KOPT-K1 (cell line): ENCODE measurements at regions not wholly inside any gene's neighbourhood (a gene's known extent, or its start where the extent isn't known, plus 50 kb on each side); places are given as distances from the start of the nearest gene placed in this dataset.

Experiments used
- H3K27ac ChIP-seq: fragments of 200-600 bp; sonication (generic); 2 replicates; pipeline ENCODE4 v1.5.1; 2016; ENCODE audit warnings: antibody characterized with exemption, mild to moderate bottlenecking, low read depth, low read length; ENCODE audit not compliant: poor library complexity, severe bottlenecking
- H3K36me3 ChIP-seq: fragments of 200-600 bp; sonication (generic); 2 replicates; pipeline ENCODE4 v1.5.1; 2017; ENCODE audit warnings: antibody characterized with exemption, mild to moderate bottlenecking, low read length, moderate library complexity; ENCODE audit not compliant: insufficient read depth
- H3K9me3 ChIP-seq: fragments of 200-600 bp; sonication (generic); 2 replicates; pipeline ENCODE4 v1.5.1; 2017; ENCODE audit warnings: antibody characterized with exemption, low read length, mild to moderate bottlenecking; ENCODE audit not compliant: insufficient read depth, poor library complexity, severe bottlenecking

DNA sequence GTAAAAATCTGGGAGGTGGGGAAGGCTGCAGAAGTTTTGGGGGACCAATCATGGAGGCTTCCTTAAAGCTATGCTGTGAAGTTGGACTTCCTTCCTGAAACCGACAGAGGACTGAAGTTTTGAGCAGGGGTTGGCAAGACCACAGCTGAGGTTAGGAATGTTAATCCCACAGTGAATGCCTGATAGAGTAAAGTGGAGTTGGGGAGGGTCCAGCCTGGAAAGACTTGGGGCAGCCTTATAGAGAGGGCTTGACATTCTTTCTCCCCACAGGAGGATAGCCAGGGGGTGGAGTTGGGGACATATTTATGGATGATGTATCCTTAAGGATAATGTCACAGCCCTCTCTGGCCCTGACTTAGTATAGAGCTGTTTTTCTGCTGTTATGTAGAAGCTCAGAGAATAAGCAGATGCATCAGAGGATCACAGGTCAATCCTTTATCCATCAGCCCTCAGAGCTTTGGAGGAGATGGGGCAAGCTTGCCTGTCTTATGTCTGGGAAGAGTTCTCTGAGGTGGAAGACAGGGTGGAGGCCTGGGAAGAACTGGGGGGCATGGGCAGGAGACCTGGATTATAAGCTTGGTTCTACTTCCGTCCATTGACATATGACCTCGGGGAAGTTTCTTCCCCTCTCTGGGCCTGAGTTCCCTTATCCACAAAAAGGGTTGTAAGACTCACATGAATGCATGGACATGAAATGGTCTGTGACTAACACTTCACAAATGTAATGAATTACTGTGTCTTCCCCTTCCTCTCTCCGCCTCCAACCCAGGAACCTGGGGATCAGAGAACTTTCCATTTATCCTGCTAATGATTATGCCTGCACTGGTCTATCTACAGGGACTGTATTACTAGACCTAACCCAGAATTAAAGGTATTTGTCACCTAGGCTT is 317.8 kb downstream of the MIAT start:
- no peaks in the 10 kb centered on the region for H3K9me3 ChIP-seq
- no peaks in the 10 kb centered on the region for H3K36me3 ChIP-seq
- no peak overlapping the region for H3K27ac ChIP-seq

DNA sequence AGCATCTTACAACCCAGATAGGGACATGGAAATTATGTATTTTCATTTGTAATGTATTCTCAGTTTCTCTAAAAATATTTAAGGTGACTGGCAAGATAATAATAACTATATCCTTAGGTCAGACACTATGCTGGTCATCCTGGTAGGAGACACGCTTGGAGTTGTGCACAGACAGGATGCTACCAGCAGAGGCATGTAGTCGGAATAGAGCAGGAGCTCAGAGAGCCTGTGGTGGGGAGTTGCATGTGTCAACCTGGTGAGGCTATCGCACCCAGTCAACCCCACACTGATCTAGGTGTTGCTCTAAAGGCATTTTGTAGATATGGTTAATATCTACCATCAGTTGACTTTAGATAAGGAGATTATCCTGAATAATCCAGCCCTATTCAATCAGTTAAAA is 318.5 kb downstream of the MIAT start:
- H3K36me3 ChIP-seq = no peaks in the 10 kb centered on the region

DNA sequence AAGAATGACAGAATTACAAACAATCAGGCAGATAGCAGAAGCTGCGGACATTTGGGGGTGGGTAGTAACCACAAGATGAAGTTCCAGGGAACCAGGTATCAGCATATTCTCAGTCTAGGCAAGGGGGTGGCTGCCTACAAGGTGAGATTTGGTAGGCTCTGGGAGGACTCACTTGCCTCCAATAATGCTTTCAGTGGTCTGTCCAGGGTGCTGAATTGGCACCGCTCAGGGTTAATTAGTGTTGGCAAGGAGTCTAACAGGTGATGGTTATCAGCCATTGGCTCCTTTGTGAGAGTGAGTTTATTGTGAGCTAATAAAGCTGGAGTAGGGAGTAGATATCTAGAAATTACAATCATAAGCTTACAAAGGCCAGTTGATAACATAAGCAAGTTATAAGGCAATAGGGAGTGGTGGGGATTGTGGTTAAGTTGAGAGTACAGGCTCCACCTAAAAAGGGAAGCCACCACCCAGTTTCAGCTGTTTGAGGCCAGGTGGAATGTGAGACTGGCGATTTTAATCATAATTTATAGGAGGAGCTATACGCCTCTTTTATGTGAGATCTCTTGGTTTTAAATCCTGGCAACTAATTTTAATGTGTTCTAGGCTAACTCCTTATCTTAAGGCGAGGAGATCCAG is 320.5 kb downstream of the MIAT start:
- no peak overlapping the region for H3K27ac ChIP-seq
- no peaks in the 10 kb centered on the region for H3K36me3 ChIP-seq
- H3K9me3 ChIP-seq = no peaks in the 10 kb centered on the region

More for the DNA sequence above, 318.5 kb downstream of the MIAT start:
- H3K27ac ChIP-seq = no peak overlapping the region
- no peaks in the 10 kb centered on the region for H3K9me3 ChIP-seq

GRCh38 chr22:26979294-26979693 is 321.9 kb downstream of the MIAT start:
- H3K36me3 ChIP-seq = no peaks in the 10 kb centered on the region
- H3K9me3 ChIP-seq = no peaks in the 10 kb centered on the region
- H3K27ac ChIP-seq = no peak overlapping the region

DNA sequence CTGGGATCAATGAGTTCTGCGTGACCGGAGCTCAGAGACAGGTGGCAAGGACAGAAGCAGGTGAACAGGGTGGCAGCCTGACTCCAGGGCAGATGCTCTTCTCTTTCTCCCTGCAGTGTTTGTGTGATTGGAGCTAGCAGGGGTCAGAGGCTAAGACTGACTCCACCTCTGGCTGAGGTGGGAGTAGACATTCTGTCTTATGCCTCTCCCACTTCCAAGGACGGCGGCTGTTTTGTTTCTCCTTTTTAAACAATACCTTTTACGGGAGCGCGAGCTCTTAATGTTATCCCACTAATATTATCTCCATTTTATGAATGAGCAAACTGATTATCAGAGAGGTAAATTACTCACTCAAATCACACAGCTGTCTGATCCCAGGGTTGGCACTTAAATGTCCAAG is 323.7 kb downstream of the MIAT start:
- H3K36me3 ChIP-seq = no peaks in the 10 kb centered on the region
- no peak overlapping the region for H3K27ac ChIP-seq

GRCh38 chr22:26981541-26981940 is 324.2 kb downstream of the MIAT start:
- no peak overlapping the region for H3K27ac ChIP-seq
- H3K36me3 ChIP-seq = no peaks in the 10 kb centered on the region
- no peaks in the 10 kb centered on the region for H3K9me3 ChIP-seq

More for the DNA sequence above, 323.7 kb downstream of the MIAT start:
- H3K9me3 ChIP-seq = no peaks in the 10 kb centered on the region

DNA sequence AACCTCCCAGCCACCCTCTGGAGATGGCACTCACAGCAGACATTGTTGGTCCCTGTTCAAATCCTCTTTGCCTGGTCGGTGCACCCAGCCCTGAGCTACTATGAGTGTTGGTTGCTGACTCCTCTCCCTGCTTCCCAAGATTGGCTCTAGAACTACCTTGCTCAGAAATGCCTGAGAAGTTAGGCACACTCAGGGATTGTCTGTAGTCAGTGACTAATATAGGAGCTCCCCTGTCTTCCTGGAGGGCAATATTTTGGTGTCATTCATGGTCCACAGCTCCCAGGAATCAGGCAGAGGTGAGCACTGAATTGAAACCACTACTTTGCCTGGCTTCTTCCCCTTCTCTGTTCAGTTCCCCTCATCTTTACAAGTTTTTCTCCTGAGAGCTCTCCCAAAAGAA is 325.9 kb downstream of the MIAT start:
- no peak overlapping the region for H3K27ac ChIP-seq
- no peaks in the 10 kb centered on the region for H3K9me3 ChIP-seq
- H3K36me3 ChIP-seq = no peaks in the 10 kb centered on the region

DNA sequence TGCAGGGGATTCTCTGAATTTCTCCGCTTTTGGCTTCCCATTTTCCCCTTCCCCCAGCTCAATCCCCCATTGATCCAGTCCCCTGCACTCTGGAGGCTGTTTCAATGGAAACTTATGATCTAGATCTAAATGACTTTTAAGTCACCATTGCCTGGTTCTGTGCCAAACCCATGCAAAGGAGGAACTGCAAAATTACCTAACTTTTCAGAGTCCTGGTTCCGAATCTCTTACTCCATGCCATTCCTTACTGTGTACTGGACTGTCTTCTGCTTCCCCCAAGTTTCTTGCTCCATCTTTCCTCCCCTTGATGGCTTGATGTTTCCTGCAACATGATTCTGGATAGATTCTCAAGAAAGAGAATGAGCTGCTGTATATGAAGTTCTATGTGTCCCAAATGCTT is 327.8 kb downstream of the MIAT start:
- Histone ChIP-seq H3K27ac (no peak overlapping the region), H3K9me3 (no peaks in the 10 kb centered on the region), H3K36me3 (no peaks in the 10 kb centered on the region)

GRCh38 chr22:26985931-26986782 is 328.8 kb downstream of the MIAT start:
- Histone ChIP-seq H3K36me3 (no peaks in the 10 kb centered on the region), H3K9me3 (no peaks in the 10 kb centered on the region), H3K27ac (no peak overlapping the region)

- Histone ChIP-seq H3K9me3 (no peaks in the 10 kb centered on the region), H3K27ac (no peak overlapping the region), H3K36me3 (no peaks in the 10 kb centered on the region)
Observed at GRCh38 chr22:26986884-26987283, 329.5 kb downstream of the MIAT start.

- Histone ChIP-seq H3K36me3 (no peaks in the 10 kb centered on the region), H3K9me3 (no peaks in the 10 kb centered on the region), H3K27ac (no peak overlapping the region)
Observed at GRCh38 chr22:26990503-26991189, 333.3 kb downstream of the MIAT start.

DNA sequence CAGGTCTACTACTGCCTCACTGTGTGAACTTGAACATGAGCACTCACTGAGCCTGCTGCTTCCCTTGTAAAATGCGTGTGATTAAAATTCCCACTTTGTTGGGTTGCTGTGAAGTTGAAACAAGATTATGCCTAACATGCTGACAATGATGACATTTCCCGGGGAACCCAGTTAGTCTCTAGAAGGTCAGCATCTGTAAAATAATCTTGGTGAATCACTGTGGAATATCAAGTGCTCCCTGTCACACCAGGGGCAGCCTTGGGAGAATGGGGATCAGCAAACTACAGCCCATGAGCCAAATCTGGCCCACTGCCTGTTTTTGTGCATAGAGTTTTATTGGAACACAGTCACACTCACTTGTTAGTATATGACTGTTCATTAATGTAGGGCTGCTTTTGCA is 335.2 kb downstream of the MIAT start:
- no peak overlapping the region for H3K27ac ChIP-seq
- H3K36me3 ChIP-seq = no peaks in the 10 kb centered on the region
- H3K9me3 ChIP-seq = no peaks in the 10 kb centered on the region

DNA sequence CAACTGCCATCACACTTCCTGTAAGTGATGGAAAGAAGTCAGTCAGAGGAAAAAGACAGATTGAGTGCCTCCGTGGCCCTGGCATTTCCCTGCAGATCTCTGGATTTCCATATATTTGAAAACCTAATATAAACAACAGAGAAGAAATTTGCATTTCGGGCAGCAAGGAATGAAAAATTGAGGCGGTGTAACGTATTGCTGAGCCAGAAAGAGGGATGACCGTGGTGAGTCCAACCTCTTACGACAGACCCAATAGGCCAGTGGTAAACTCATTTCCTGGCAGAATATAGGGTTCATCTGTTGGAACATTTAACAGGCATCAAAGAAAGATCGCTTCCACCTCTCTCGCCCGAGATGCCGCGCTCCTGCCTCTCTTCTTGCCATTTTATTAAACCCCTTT is 336.5 kb downstream of the MIAT start:
- H3K27ac ChIP-seq = no peak overlapping the region
- H3K9me3 ChIP-seq = no peaks in the 10 kb centered on the region
- H3K36me3 ChIP-seq = no peaks in the 10 kb centered on the region

GRCh38 chr22:26994801-26995200 is 337.4 kb downstream of the MIAT start:
- Histone ChIP-seq H3K36me3 (no peaks in the 10 kb centered on the region), H3K9me3 (no peaks in the 10 kb centered on the region), H3K27ac (no peak overlapping the region)

- H3K9me3 ChIP-seq = no peaks in the 10 kb centered on the region
- H3K36me3 ChIP-seq = no peaks in the 10 kb centered on the region
- no peak overlapping the region for H3K27ac ChIP-seq
Observed at GRCh38 chr22:26995235-26995634, 337.8 kb downstream of the MIAT start.
